Keratinocyte (primary cell): ENCODE measurements at regions not wholly inside any gene's neighbourhood (a gene's known extent, or its start where the extent isn't known, plus 50 kb on each side); places are given as distances from the start of the nearest gene placed in this dataset.

Source experiments
- DNase-seq: peaks from one replicate; pipeline ENCODE4 v3.0.0-alpha.2; 2011; ENCODE audit warnings: low read depth, missing footprints, low spot score
- FAIRE-seq: peaks from 2 replicates; lab custom pipeline; 2011; peaks lifted over from hg19 to GRCh38; lab: Jason Lieb, UNC
- H2AFZ ChIP-seq: 2 replicates; pipeline ENCODE4 v1.6.0; 2012; ENCODE audit warnings: low read length, control low read depth, inconsistent platforms; ENCODE audit not compliant: control insufficient read depth
- H3K27ac ChIP-seq: 2 replicates; pipeline ENCODE4 v1.5.1; 2011; ENCODE audit warnings: low read length; ENCODE audit not compliant: control insufficient read depth, insufficient read depth
- H3K27me3 ChIP-seq: 3 replicates; pipeline ENCODE4 v1.6.0; 2011; ENCODE audit warnings: low read length; ENCODE audit not compliant: control insufficient read depth, insufficient read depth; ENCODE audit errors: extremely low read depth
- H3K36me3 ChIP-seq, 2 experiments: 2 replicates in 1 of 2; 3 replicates in 1 of 2; pipeline ENCODE4 v1.5.1; 2011; ENCODE audit warnings: low read length in 2 of 2, mild to moderate bottlenecking in 1 of 2; ENCODE audit not compliant: control insufficient read depth in 2 of 2, insufficient read depth in 2 of 2; ENCODE audit errors: extremely low read depth in 1 of 2
- H3K4me1 ChIP-seq: 3 replicates; pipeline ENCODE4 v1.5.1; 2011; ENCODE audit warnings: low read length; ENCODE audit not compliant: control insufficient read depth, insufficient read depth; ENCODE audit errors: extremely low read depth
- H3K4me2 ChIP-seq: 3 replicates; pipeline ENCODE4 v1.6.0; 2011; ENCODE audit warnings: low read depth, low read length; ENCODE audit not compliant: control insufficient read depth, insufficient read depth; ENCODE audit errors: extremely low read depth
- H3K4me3 ChIP-seq, 3 experiments: fragments of 200-600 bp in 1 of 3; sonication (generic) in 1 of 3; 2 replicates in 2 of 3; 3 replicates in 1 of 3; pipeline ENCODE4 v1.5.1; 2011 to 2016; ENCODE audit warnings: low read length in 3 of 3, mild to moderate bottlenecking in 3 of 3, control low read depth in 2 of 3, inconsistent platforms in 1 of 3, low read depth in 1 of 3, mixed read lengths in 1 of 3, mixed run types in 1 of 3, moderate library complexity in 1 of 3; ENCODE audit not compliant: control insufficient read depth in 2 of 3, insufficient read depth in 2 of 3; ENCODE audit errors: extremely low read depth in 1 of 3
- H3K79me2 ChIP-seq: 2 replicates; pipeline ENCODE4 v1.6.0; 2012; ENCODE audit warnings: low read length; ENCODE audit not compliant: control insufficient read depth, insufficient read depth
- H3K9ac ChIP-seq: 3 replicates; pipeline ENCODE4 v1.6.0; 2011; ENCODE audit warnings: low read length; ENCODE audit not compliant: control insufficient read depth, insufficient read depth; ENCODE audit errors: extremely low read depth
- H3K9me1 ChIP-seq: 3 replicates; pipeline ENCODE4 v1.6.0; 2011; ENCODE audit warnings: low read length; ENCODE audit not compliant: control insufficient read depth, insufficient read depth; ENCODE audit errors: extremely low read depth
- H3K9me3 ChIP-seq: 2 replicates; pipeline ENCODE4 v1.5.1; 2012; ENCODE audit warnings: low read depth, low read length; ENCODE audit not compliant: control insufficient read depth
- H4K20me1 ChIP-seq: 3 replicates; pipeline ENCODE4 v1.6.0; 2011; ENCODE audit warnings: low read length; ENCODE audit not compliant: control insufficient read depth, insufficient read depth; ENCODE audit errors: extremely low read depth
- EZH2 ChIP-seq: IDR thresholded peaks from one replicate; pipeline ENCODE4 v1.6.1; 2012; ENCODE audit warnings: inconsistent platforms, mild to moderate bottlenecking, low read length, moderate library complexity
- dilution Hi-C: fragments of 300-500 bp; cut with MboI; formaldehyde crosslinking; loops from one replicate; pipeline ENCODE4 v1.7.0; 2020; ENCODE audit warnings: low sequenced_read_pairs; ENCODE audit not compliant: extremely low pct_ligation_motif_present
- TF ChIP-seq, protein P1 (sequence below), 3 experiments: IDR thresholded peaks in 1 of 3; conservative IDR thresholded peaks in 1 of 3; optimal IDR thresholded peaks in 1 of 3; 2 replicates in 2 of 3; 3 replicates in 1 of 3; pipeline versions ENCODE3 to v1.5.1; 2011; ENCODE audit warnings: low read length in 3 of 3, mild to moderate bottlenecking in 3 of 3, moderate library complexity in 2 of 3, control low read depth in 1 of 3, inconsistent platforms in 1 of 3; ENCODE audit not compliant: insufficient read depth in 2 of 3; ENCODE audit errors: extremely low read depth in 1 of 3

GRCh38 chr15:31457161-31457560 lies 130.5 kb downstream of the KLF13 start:
- FAIRE-seq (peak; percentile 98), DNase-seq (peak; percentile 98)
- Histone ChIP-seq H4K20me1 (no peaks in the 10 kb centered on the region), H3K79me2 (no peaks in the 10 kb centered on the region), H3K36me3 (no peaks in the 10 kb centered on the region), H3K9me1 (no peaks in the 10 kb centered on the region), H3K27me3 (no peaks in the 10 kb centered on the region), H2AFZ (peak overlapping the region; percentile 44), H3K4me3 (no peak overlapping the region), H3K4me2 (peak overlapping the region; percentile 44), H3K27ac (peak overlapping the region; percentile 84), H3K4me1 (peaks cover 32% of the 10 kb centered on the region), H3K9me3 (no peaks in the 10 kb centered on the region), H3K9ac (peak overlapping the region; percentile 55)
- dilution Hi-C loops = no loop called here
- no peak for TF ChIP-seq EZH2
- TF ChIP-seq, protein P1, sequence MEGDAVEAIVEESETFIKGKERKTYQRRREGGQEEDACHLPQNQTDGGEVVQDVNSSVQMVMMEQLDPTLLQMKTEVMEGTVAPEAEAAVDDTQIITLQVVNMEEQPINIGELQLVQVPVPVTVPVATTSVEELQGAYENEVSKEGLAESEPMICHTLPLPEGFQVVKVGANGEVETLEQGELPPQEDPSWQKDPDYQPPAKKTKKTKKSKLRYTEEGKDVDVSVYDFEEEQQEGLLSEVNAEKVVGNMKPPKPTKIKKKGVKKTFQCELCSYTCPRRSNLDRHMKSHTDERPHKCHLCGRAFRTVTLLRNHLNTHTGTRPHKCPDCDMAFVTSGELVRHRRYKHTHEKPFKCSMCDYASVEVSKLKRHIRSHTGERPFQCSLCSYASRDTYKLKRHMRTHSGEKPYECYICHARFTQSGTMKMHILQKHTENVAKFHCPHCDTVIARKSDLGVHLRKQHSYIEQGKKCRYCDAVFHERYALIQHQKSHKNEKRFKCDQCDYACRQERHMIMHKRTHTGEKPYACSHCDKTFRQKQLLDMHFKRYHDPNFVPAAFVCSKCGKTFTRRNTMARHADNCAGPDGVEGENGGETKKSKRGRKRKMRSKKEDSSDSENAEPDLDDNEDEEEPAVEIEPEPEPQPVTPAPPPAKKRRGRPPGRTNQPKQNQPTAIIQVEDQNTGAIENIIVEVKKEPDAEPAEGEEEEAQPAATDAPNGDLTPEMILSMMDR (optimal IDR thresholded peaks at IDR 0.05 in 1 of 3, IDR thresholded peaks at IDR 0.05 in 1 of 3, conservative IDR thresholded peaks at IDR 0.05 in 1 of 3; ENCODE audit: extremely low read depth in 1 of 3, insufficient read depth in 2 of 3, low read length in 3 of 3) = no peak

- no peaks in the 10 kb centered on the region for H3K36me3 ChIP-seq
- no peaks in the 10 kb centered on the region for H3K27me3 ChIP-seq
- peak overlapping the region; percentile 44 for H3K4me2 ChIP-seq
- H4K20me1 ChIP-seq = no peaks in the 10 kb centered on the region
- DNase-seq (peak; percentile 92), FAIRE-seq (no peak)
- dilution Hi-C loops = no loop called here
- H3K79me2 ChIP-seq = no peaks in the 10 kb centered on the region
- no peak overlapping the region for H2AFZ ChIP-seq
- TF ChIP-seq EZH2 = no peak
- peaks cover 32% of the 10 kb centered on the region for H3K4me1 ChIP-seq
- H3K9me1 ChIP-seq = no peaks in the 10 kb centered on the region
- H3K9ac ChIP-seq = peak overlapping the region; percentile 55
- no peaks in the 10 kb centered on the region for H3K9me3 ChIP-seq
- H3K4me3 ChIP-seq = no peak overlapping the region
- H3K27ac ChIP-seq = peak overlapping the region; percentile 84
Observed at GRCh38 chr15:31457631-31458526, 131.2 kb downstream of the KLF13 start.
